WTC11 (cell line): ENCODE measurements at regions not wholly inside any gene's neighbourhood (a gene's known extent, or its start where the extent isn't known, plus 50 kb on each side); places are given as distances from the start of the nearest gene placed in this dataset.

ENCODE experiments used
- ATAC-seq: fragments of 200-7000 bp; cut with Tn5 transposase; 2 replicates; pipeline ENCODE4 v1.10.0; 2021; ENCODE audit warnings: mild to moderate bottlenecking, moderate library complexity
- CTCF ChIA-PET: fragments of 300-600 bp; sonication (Branson Sonifier 250); formaldehyde crosslinking; loops from one replicate; lab custom pipeline; 2021; ENCODE audit warnings: antibody characterized with exemption; lab: Charles Lee
- POLR2A ChIA-PET: fragments of 350-600 bp; sonication (Branson Sonifier 250); formaldehyde crosslinking; loops from one replicate; lab custom pipeline; 2021; ENCODE audit warnings: antibody characterized with exemption; lab: Charles Lee
- DNase-seq: peaks from one replicate; pipeline ENCODE4 v3.0.0; 2021; ENCODE audit warnings: low spot score
- H3K27ac Mint-ChIP-seq: 2 replicates; pipeline ENCODE4 v1.8.0; 2021; ENCODE audit warnings: mixed read lengths
- H3K27me3 Mint-ChIP-seq: 2 replicates; pipeline ENCODE4 v1.8.0; 2021; ENCODE audit warnings: low read depth, mild to moderate bottlenecking, moderate library complexity, mixed read lengths
- H3K36me3 Mint-ChIP-seq: 2 replicates; pipeline ENCODE4 v1.8.0; 2021; ENCODE audit warnings: mixed read lengths
- H3K4me1 Mint-ChIP-seq: 2 replicates; pipeline ENCODE4 v1.8.0; 2022; ENCODE audit warnings: mixed read lengths
- H3K4me3 Mint-ChIP-seq: 2 replicates; pipeline ENCODE4 v1.8.0; 2021; ENCODE audit warnings: mild to moderate bottlenecking, moderate library complexity, mixed read lengths
- H3K9me3 Mint-ChIP-seq: 2 replicates; pipeline ENCODE4 v1.8.0; 2021; ENCODE audit warnings: mixed read lengths
- ATF1 ChIP-seq: sonication (generic); formaldehyde crosslinking; IDR thresholded peaks from 2 replicates; pipeline ENCODE4 v1.8.1; 2023; ENCODE audit warnings: mild to moderate bottlenecking, moderate library complexity, missing genetic modification reagents
- CBFB ChIP-seq: sonication (generic); formaldehyde crosslinking; IDR thresholded peaks from 2 replicates; pipeline ENCODE4 v1.8.1; 2022; ENCODE audit warnings: mild to moderate bottlenecking, low read depth, missing genetic modification reagents
- CTCF ChIP-seq: fragments of 200-600 bp; IDR thresholded peaks from 2 replicates; pipeline ENCODE4 v1.8.0; 2022; ENCODE audit warnings: antibody characterized with exemption
- EMX1 ChIP-seq: fragments of 250-450 bp; sonication (Bioruptor Pico); IDR thresholded peaks from 2 replicates; pipeline ENCODE4 v1.8.0; 2021; ENCODE audit warnings: mild to moderate bottlenecking
- ERG ChIP-seq: fragments of 250-450 bp; sonication (Bioruptor Pico); IDR thresholded peaks from 2 replicates; pipeline ENCODE4 v1.8.0; 2021; ENCODE audit warnings: mild to moderate bottlenecking
- ESRRA ChIP-seq: sonication (generic); formaldehyde crosslinking; IDR thresholded peaks from 2 replicates; pipeline ENCODE4 v1.8.1; 2022; ENCODE audit warnings: mild to moderate bottlenecking, missing genetic modification reagents, borderline replicate concordance
- HMGA2 ChIP-seq: fragments of 250-450 bp; sonication (Bioruptor Pico); IDR thresholded peaks from 2 replicates; pipeline ENCODE4 v1.4.0; 2021; ENCODE audit warnings: mild to moderate bottlenecking, moderate library complexity
- JUN ChIP-seq: sonication (generic); formaldehyde crosslinking; IDR thresholded peaks from 2 replicates; pipeline ENCODE4 v1.8.0; 2023; ENCODE audit warnings: mild to moderate bottlenecking, missing genetic modification reagents
- KAT7 ChIP-seq: sonication (generic); formaldehyde crosslinking; IDR thresholded peaks from 2 replicates; pipeline ENCODE4 v1.8.1; 2023; ENCODE audit warnings: missing genetic modification reagents, mild to moderate bottlenecking, borderline replicate concordance
- MAX ChIP-seq: sonication (generic); formaldehyde crosslinking; IDR thresholded peaks from 2 replicates; pipeline ENCODE4 v1.8.0; 2022; ENCODE audit warnings: mild to moderate bottlenecking, missing genetic modification reagents
- MYBL2 ChIP-seq: sonication (generic); formaldehyde crosslinking; IDR thresholded peaks from 2 replicates; pipeline ENCODE4 v1.8.1; 2023; ENCODE audit warnings: mild to moderate bottlenecking, moderate library complexity, missing genetic modification reagents
- NFYB ChIP-seq: sonication (generic); formaldehyde crosslinking; conservative IDR thresholded peaks from 2 replicates; pipeline ENCODE4 v1.8.0; 2022; ENCODE audit warnings: low read depth, missing genetic modification reagents
- NR1H2 ChIP-seq: sonication (generic); formaldehyde crosslinking; IDR thresholded peaks from 2 replicates; pipeline ENCODE4 v1.9.0; 2021; ENCODE audit warnings: mild to moderate bottlenecking, moderate library complexity, missing genetic modification reagents
- NR2C2 ChIP-seq: sonication (generic); formaldehyde crosslinking; IDR thresholded peaks from 2 replicates; pipeline ENCODE4 v1.8.0; 2022; ENCODE audit warnings: mild to moderate bottlenecking, missing genetic modification reagents
- RELA ChIP-seq: sonication (generic); formaldehyde crosslinking; IDR thresholded peaks from 2 replicates; pipeline ENCODE4 v1.8.1; 2022; ENCODE audit warnings: missing genetic modification reagents, mild to moderate bottlenecking, borderline replicate concordance
- RORB ChIP-seq: fragments of 250-450 bp; sonication (Bioruptor Pico); IDR thresholded peaks from 2 replicates; pipeline ENCODE4 v1.9.0; 2021; ENCODE audit warnings: mild to moderate bottlenecking
- SMAD4 ChIP-seq: sonication (generic); formaldehyde crosslinking; IDR thresholded peaks from 2 replicates; pipeline ENCODE4 v1.8.0; 2022; ENCODE audit warnings: mild to moderate bottlenecking, missing genetic modification reagents
- SOX15 ChIP-seq: fragments of 250-450 bp; sonication (Bioruptor Pico); IDR thresholded peaks from 2 replicates; pipeline ENCODE4 v1.9.0; 2021; ENCODE audit warnings: mild to moderate bottlenecking
- TF ChIP-seq, protein P1 (sequence below): sonication (generic); formaldehyde crosslinking; IDR thresholded peaks from 2 replicates; pipeline ENCODE4 v1.8.0; 2023; ENCODE audit warnings: mild to moderate bottlenecking, missing genetic modification reagents
- TF ChIP-seq, protein P2 (sequence below): sonication (generic); formaldehyde crosslinking; IDR thresholded peaks from 2 replicates; pipeline ENCODE4 v1.8.1; 2022; ENCODE audit warnings: low read depth, mild to moderate bottlenecking, moderate library complexity, missing genetic modification reagents, borderline replicate concordance
- TF ChIP-seq, protein P3 (sequence below): sonication (generic); formaldehyde crosslinking; IDR thresholded peaks from 2 replicates; pipeline ENCODE4 v1.8.1; 2023; ENCODE audit warnings: mild to moderate bottlenecking, missing genetic modification reagents, moderate library complexity
- TF ChIP-seq, protein P4 (sequence below): sonication (generic); formaldehyde crosslinking; IDR thresholded peaks from 2 replicates; pipeline ENCODE4 v1.8.0; 2023; ENCODE audit warnings: missing genetic modification reagents, mild to moderate bottlenecking, borderline replicate concordance

DNA sequence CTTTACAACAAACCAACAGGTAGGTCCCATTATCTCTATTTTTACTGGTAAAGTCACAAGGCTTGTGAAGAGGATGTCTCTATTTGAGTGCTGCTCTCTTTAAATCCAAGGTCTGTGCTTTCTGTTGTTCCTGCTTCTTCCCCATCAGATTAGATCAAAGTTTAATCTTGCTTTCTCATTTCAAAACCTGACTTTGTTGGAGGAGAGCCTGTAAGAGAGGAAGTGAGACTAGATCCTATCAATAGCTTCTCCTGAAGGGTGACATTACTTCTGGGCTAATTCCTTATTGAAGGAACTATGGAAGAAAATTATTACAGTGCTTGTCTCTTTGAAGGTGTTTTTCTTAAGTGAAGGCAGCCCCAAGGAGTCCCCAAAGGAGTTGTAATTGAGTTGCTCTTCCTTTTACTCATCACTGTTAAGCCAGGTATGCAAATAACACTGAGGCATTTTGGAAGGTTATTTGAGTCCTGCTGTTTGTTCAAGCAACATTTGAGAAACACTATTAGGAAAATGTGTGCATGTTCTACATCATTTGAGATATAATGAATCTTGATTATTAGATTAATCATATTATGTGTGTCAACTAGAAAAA is 146.2 kb upstream of the MBL2 start:
- CTCF ChIA-PET: no interaction called here
- DNase-seq: no peak
- ATAC-seq: no peak
- Mint-ChIP-seq H3K9me3 (no peaks in the 10 kb centered on the region), H3K36me3 (no peaks in the 10 kb centered on the region), H3K27me3 (no peaks in the 10 kb centered on the region), H3K4me1 (peaks cover 55% of the 10 kb centered on the region), H3K27ac (peak overlapping the region; percentile 83), H3K4me3 (no peak overlapping the region)
- TF ChIP-seq KAT7 (CRISPR knock-in tag) (no peak), NR1H2 (CRISPR knock-in tag) (no peak), HMGA2 (CRISPR knock-in tag) (no peak), JUN (CRISPR knock-in tag) (no peak), ERG (CRISPR knock-in tag) (no peak), NFYB (CRISPR knock-in tag) (no peak), SMAD4 (CRISPR knock-in tag) (no peak), RORB (CRISPR knock-in tag) (no peak), CBFB (CRISPR knock-in tag) (no peak), ATF1 (CRISPR knock-in tag) (no peak), SOX15 (CRISPR knock-in tag) (no peak), RELA (no peak), ESRRA (CRISPR knock-in tag) (no peak)
- TF ChIP-seq, protein P1, sequence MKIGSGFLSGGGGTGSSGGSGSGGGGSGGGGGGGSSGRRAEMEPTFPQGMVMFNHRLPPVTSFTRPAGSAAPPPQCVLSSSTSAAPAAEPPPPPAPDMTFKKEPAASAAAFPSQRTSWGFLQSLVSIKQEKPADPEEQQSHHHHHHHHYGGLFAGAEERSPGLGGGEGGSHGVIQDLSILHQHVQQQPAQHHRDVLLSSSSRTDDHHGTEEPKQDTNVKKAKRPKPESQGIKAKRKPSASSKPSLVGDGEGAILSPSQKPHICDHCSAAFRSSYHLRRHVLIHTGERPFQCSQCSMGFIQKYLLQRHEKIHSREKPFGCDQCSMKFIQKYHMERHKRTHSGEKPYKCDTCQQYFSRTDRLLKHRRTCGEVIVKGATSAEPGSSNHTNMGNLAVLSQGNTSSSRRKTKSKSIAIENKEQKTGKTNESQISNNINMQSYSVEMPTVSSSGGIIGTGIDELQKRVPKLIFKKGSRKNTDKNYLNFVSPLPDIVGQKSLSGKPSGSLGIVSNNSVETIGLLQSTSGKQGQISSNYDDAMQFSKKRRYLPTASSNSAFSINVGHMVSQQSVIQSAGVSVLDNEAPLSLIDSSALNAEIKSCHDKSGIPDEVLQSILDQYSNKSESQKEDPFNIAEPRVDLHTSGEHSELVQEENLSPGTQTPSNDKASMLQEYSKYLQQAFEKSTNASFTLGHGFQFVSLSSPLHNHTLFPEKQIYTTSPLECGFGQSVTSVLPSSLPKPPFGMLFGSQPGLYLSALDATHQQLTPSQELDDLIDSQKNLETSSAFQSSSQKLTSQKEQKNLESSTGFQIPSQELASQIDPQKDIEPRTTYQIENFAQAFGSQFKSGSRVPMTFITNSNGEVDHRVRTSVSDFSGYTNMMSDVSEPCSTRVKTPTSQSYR: no peak
- TF ChIP-seq, protein P2, sequence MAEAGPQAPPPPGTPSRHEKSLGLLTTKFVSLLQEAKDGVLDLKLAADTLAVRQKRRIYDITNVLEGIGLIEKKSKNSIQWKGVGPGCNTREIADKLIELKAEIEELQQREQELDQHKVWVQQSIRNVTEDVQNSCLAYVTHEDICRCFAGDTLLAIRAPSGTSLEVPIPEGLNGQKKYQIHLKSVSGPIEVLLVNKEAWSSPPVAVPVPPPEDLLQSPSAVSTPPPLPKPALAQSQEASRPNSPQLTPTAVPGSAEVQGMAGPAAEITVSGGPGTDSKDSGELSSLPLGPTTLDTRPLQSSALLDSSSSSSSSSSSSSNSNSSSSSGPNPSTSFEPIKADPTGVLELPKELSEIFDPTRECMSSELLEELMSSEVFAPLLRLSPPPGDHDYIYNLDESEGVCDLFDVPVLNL (CRISPR knock-in tag): no peak
- TF ChIP-seq, protein P3, sequence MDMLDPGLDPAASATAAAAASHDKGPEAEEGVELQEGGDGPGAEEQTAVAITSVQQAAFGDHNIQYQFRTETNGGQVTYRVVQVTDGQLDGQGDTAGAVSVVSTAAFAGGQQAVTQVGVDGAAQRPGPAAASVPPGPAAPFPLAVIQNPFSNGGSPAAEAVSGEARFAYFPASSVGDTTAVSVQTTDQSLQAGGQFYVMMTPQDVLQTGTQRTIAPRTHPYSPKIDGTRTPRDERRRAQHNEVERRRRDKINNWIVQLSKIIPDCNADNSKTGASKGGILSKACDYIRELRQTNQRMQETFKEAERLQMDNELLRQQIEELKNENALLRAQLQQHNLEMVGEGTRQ (CRISPR knock-in tag): no peak
- POLR2A ChIA-PET: no interaction called here

GRCh38 chr10:52915391-52915790 is 142.8 kb upstream of the MBL2 start:
- TF ChIP-seq NR2C2 (CRISPR knock-in tag): no peak
- DNase-seq: no peak
- Mint-ChIP-seq H3K27ac (no peak overlapping the region), H3K4me3 (no peak overlapping the region), H3K27me3 (no peaks in the 10 kb centered on the region), H3K4me1 (peaks cover 36% of the 10 kb centered on the region), H3K36me3 (no peaks in the 10 kb centered on the region), H3K9me3 (no peaks in the 10 kb centered on the region)
- ATAC-seq: no peak
- CTCF ChIA-PET: no interaction called here
- POLR2A ChIA-PET: no interaction called here

DNA sequence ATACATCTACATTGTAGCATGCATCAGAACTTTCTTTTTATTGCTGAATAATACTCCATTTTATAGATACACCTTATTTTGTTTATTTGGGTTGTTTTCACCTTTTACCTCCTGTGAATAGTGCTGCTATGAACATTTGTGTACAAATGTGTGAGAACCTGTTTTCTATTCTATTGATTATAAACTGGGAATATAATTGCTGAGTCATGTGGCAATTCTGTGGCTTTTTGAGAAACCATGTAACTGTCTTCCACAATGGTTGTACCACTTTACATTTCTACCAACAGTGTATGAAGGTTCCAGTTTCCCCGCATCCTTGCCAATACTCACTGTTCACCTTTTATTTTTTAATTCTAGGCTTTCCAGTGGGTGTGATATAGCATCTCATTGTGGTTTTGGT is 138.6 kb upstream of the MBL2 start:
- Mint-ChIP-seq H3K36me3 (no peaks in the 10 kb centered on the region), H3K27ac (no peak overlapping the region), H3K4me1 (peaks cover 42% of the 10 kb centered on the region), H3K9me3 (no peaks in the 10 kb centered on the region), H3K4me3 (no peak overlapping the region), H3K27me3 (no peaks in the 10 kb centered on the region)
- ATAC-seq: no peak
- POLR2A ChIA-PET: no interaction called here
- CTCF ChIA-PET: no interaction called here
- DNase-seq: no peak
- TF ChIP-seq MAX (CRISPR knock-in tag) (no peak), CTCF (no peak), EMX1 (CRISPR knock-in tag) (no peak), MYBL2 (CRISPR knock-in tag) (no peak)
- TF ChIP-seq, protein P4, sequence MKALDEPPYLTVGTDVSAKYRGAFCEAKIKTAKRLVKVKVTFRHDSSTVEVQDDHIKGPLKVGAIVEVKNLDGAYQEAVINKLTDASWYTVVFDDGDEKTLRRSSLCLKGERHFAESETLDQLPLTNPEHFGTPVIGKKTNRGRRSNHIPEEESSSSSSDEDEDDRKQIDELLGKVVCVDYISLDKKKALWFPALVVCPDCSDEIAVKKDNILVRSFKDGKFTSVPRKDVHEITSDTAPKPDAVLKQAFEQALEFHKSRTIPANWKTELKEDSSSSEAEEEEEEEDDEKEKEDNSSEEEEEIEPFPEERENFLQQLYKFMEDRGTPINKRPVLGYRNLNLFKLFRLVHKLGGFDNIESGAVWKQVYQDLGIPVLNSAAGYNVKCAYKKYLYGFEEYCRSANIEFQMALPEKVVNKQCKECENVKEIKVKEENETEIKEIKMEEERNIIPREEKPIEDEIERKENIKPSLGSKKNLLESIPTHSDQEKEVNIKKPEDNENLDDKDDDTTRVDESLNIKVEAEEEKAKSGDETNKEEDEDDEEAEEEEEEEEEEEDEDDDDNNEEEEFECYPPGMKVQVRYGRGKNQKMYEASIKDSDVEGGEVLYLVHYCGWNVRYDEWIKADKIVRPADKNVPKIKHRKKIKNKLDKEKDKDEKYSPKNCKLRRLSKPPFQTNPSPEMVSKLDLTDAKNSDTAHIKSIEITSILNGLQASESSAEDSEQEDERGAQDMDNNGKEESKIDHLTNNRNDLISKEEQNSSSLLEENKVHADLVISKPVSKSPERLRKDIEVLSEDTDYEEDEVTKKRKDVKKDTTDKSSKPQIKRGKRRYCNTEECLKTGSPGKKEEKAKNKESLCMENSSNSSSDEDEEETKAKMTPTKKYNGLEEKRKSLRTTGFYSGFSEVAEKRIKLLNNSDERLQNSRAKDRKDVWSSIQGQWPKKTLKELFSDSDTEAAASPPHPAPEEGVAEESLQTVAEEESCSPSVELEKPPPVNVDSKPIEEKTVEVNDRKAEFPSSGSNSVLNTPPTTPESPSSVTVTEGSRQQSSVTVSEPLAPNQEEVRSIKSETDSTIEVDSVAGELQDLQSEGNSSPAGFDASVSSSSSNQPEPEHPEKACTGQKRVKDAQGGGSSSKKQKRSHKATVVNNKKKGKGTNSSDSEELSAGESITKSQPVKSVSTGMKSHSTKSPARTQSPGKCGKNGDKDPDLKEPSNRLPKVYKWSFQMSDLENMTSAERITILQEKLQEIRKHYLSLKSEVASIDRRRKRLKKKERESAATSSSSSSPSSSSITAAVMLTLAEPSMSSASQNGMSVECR (CRISPR knock-in tag): no peak
